Muscle of back (tissue), 3 donors: ENCODE measurements at regions not wholly inside any gene's neighbourhood (a gene's known extent, or its start where the extent isn't known, plus 50 kb on each side); places are given as distances from the start of the nearest gene placed in this dataset.
A peak's percentile ranks its signal among the peaks of the same experiment; 100 is the strongest.

Source experiments
- DNase-seq, 3 donors: peaks; one replicate each; pipeline versions ENCODE4 v3.0.0 to v3.0.0-alpha.2; 2013

DNA sequence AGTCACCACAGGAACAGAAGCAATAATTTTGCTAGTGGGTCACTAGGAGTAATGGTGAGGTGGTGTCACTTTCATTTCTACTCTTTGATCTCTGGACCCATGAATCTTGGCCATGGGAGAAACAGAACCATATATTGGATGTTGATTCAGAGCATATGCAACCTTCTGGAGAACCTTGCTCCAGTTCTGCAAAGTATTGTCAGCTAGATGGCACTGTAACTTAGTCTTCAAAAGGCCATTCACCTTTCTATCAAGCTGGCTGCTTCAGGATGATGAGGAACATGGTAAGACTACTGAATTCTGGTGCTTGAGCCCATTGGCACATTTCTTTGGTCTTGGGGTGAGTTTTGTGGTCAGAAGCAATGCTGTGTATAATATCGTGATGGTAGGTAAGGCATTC, 129.1 kb upstream of the FBN2 start:
- peak in 1 of 3 donors; percentile 45 for DNase-seq

DNA sequence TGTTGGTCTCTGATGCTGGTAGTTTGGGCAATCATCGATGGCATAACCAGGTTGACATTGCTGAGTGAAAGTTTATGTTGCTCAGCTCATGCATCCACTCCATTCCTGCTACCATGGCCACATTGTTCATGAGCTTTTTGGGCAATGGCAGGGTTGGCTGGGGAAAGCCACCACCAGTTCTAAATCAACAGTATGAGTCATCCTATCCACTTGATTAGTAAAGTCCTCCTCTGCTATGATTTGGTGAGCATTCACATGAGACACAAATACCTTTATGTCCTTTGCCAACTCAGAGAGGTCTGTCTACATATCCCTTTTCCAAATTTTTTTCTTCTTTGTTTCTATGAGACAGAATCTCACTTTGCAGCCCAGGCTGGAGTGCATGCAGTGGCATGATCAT, 129.7 kb upstream of the FBN2 start:
- no peak for DNase-seq

- DNase-seq = no peak
These were observed 130.9 kb upstream of the FBN2 start for GRCh38 chr5:128668921-128669320.

DNA sequence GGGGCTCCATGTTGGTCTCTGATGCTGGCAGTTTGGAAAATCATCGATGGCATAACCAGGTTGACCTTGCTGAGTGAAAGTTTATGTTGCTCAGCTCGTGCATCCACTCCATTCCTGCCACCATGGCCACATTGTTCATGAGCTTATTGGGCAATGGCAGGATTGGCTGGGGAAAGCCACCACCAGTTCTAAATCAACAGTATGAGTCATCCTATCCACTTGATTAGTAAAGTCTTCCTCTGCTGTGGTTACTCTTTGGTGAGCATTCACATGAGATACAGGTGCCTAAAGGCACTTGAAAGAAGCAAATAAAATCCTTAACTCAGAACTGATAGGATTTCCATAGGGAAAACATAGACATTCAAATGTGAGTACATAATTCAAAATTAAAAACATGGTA, 131.8 kb upstream of the FBN2 start:
- no peak for DNase-seq

DNA sequence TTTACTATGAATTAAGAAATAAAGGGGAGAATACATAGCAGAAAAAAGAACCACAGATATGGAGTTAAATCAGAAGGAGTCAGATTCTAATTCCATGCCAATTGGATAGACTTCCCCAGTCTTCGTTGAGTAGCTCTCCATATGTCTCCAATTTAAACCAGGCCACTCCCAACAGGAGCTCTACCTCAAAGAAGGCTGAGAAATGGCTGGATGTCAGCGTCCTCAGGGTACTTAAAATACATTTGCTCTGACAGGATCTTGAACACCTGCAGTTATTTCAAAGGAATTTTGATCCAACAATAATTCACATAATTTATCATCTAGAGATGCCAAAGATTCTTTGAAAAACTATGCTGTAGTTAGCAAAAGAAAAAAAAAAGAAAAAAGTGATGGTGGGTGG, 133.9 kb upstream of the FBN2 start:
- peak in 2 of 3 donors; percentile 45 to 62 for DNase-seq

- peak in 1 of 3 donors; percentile 52 for DNase-seq
These were observed 135.0 kb upstream of the FBN2 start for GRCh38 chr5:128673000-128673399.

DNA sequence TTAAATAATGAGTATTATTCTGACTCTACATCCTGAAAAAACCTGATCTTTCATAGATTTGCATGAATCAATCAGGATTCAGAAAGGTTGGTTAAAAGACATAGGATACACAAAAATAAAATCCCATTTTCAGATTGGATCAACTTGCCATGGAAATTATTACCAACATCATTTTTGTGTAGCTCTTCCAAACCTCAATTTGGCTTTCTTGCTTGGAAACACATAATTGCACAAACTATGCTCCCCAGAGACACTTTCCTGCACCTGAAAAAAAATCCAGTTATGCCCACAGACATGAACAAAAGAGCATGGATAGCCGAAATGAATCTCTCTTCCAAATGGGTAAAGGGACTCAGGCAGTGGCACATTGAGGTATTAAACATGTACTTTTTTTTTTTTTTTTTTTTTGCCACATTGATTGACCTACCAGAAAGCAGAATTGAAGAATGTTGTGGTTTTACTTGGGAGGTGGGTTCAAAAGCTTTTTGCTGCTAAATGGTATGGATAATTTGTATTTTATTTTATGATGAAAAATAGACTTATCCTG, 135.4 kb upstream of the FBN2 start:
- DNase-seq = peak in 1 of 3 donors; percentile 23

DNA sequence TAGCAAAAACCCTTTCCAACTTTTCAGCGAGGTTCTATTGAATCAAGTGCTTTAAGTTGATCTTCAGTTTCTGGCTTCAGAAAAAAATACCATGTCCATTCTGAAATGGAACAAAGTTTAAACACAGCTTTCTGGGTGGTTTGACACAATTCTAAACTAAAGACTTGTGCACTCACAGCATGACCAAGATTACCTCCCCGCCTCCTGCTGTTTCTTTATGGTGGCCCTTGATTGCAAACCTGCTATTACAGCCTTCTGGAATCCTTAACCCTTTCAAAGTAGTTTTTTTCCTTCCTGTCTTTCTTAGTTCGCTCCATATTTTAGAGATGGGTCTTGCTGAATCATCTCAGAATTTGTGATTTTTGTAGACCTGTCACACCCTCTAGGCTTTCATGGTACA, 135.9 kb upstream of the FBN2 start:
- DNase-seq = no peak

GRCh38 chr5:128674837-128675446, 136.9 kb upstream of the FBN2 start:
- DNase-seq = peak in 1 of 3 donors; percentile 21

DNA sequence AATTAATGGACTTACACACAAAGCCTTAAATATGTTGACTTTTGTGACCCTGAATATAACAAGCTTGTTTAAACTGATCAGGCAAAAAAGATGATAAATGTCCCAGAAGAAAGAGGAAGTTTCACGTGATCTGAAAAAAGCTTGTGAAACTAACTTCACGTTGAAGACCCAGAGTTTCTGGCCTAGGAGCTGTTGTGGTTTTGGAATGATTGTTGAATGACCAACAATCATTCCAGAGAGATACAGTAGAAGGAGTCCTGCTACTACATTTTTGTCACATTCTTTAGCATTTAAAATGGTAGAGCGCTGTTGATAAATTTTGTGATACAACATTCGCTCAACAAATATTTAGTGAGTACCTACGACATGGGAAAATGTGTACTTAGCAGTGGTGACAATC, 143.1 kb upstream of the FBN2 start:
- no peak for DNase-seq

DNA sequence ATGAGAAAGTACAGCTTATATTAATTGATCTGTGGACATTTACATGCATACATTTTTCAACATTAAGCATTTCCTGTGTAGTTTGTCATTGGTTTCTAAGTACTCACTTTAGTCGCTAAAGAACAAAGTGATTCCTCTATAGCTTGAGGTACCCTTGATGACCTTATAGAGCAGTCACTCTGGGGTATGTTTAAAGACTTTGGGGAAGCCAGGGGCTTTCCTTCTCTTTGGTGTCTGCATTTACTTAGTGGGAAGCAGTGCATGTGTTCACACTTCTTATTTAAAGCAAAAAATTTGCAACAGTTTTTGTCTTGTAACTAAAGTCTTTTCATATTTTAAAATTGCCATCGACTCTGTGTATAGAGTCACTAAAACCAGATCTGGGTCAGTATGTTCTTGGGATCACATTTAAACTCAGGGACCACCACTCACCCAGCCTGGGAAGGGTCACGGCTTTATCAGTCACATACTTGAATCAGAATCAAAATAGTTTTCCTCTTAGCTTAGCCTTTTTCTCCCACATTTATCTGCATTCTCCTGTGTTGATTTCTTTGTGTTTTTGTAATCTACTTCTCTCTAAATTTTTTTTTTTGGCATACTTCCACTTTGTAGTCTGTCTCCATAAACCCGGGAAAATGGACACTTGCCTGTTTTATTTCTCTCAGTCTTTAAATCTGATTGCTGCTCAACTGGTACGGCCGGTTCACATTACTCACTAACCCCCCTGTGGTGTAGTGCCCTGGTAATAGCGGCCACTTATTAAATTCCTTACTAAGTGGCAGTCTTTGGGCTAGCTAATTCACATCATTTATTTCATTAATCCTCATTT, 143.9 kb upstream of the FBN2 start:
- DNase-seq = peak in 1 of 3 donors; percentile 26

DNA sequence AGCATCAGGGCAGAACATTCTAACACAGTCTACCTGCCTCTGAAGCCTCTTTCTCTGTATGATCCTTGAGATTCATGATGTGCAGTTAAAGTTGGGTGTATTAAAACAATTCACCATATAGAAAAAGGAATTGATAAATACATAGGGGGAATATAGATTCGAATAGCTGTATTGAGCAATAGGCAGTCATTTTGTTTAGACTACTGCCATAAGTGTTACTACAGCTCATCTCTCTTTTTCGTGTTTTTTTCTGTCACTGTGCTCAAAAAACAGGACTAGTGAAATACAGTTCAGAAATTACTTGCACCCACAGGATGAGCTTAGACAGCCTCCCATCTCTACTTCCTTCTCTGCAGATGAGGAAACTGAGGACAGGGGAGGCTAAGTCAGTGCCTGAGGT, 144.6 kb upstream of the FBN2 start:
- DNase-seq = no peak

DNA sequence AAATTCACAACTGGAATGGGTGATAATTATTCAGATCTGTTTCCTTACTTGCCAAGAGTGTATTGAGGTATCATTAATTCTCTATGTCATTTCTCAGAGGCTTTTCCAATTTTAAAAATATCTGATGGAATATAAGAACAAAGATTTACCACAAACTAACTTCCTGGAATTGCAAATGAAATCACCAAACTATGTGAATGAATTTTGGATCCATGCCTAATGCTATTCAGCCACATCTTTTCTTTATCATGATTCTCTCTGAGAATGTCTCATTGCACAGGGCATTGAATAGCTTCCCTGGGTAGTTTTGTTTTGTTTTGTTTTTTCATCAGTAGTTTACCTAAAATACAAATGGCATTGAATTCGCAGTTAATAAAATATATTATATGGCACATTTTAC, 146.9 kb upstream of the FBN2 start:
- peak in 1 of 3 donors; percentile 47 for DNase-seq

DNA sequence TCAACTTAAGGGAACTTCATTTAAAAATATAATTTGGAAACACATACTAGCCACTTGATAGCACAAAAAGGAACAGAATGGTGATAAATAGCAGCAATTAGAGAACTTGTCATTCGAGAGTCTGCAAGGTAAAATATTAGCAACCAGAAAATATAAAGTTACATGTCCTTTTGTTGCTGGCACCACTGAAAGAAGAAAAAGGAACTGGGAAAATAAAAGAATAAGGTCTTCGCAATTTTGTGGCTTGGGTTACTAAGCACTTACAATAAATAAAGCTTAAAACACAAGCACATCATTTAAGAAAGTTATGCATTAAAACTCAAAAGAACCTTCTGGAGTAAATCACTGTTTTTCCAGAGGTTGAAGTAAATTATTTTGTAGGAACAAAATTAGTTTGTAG, 149.9 kb upstream of the FBN2 start:
- DNase-seq = no peak

DNA sequence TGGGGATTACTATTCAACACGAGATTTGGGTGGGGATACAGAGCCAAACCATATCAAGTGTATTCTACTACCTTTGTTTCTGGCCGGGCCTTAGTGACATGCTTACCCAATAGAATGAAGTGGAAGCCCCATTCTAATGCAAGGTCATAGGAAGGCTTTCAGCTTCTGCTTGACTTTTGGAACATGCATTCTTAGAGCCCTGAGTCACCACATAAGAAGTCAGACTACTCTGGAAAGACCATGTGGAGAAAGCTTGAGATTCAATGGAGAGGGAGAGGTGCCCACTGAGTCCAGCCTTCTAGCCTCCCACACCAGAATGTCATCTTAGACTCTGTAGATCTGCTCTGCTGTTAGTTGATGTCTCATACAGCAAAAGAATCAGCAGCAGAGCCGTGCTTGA, 155.7 kb upstream of the FBN2 start:
- no peak for DNase-seq

GRCh38 chr5:128695791-128696530, 157.9 kb upstream of the FBN2 start:
- no peak for DNase-seq

GRCh38 chr5:128701301-128701700, 163.3 kb upstream of the FBN2 start:
- DNase-seq = no peak

DNA sequence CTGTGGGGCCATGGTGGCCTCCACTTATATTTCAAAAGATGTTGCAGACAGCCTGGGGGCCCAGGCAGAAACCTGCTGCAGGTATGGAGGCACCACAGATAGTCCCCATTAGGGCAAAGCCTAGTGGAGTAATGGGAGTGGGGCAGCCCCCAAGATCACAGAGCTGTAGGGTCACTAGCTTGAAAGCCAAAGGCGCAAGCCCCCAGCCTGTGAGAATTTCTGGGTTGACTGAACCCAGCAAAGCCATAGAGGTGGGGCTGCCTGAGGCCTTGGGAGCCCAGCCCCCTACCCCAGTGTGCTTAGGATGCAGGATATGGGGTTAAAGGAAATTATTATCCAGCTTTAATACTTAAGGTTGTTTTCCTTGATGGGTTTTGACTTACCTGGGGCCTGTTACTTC, 165.3 kb upstream of the FBN2 start:
- no peak for DNase-seq

GRCh38 chr5:128706269-128706668, 168.2 kb upstream of the FBN2 start:
- DNase-seq = no peak

DNA sequence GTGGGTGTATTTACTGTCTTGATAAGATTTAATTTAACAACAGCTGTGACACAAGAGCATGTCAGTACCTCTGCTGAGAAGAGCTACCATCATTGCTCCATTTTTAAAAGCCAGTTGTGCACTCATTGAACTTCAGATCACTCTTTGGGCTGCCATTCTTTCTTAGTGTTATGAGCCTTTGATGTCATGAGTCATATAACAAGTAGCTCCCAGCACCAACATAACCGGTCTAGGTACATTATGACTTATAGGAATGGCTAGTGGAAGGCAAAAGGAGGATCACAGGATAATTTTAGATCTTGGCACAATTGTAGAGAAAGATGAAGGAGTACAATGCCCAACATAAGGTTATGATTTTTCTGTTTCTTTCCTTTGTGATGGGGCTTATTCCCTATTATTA, 170.8 kb upstream of the FBN2 start:
- no peak for DNase-seq

GRCh38 chr5:128711216-128711615, 173.2 kb upstream of the FBN2 start:
- DNase-seq = peak in 1 of 3 donors; percentile 22

DNA sequence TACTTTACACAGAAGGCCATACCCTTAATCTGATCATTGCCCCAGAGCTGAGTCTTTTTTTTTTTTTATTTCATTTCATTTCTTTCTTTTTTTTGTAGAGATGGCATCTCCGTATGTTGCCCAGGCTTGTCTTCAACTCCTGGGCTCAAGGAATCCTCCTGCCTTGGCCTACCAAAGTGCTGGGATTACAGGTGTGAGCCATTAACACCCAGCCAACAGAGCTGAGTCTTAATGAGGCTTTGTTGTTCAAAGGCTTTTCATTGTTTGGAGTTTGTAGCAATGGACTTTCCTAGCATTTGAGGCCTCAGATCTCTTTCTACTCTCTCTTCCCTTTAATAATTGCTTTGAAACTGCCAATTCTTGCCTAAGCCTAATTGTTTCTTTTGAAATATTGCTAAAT, 176.5 kb upstream of the FBN2 start:
- no peak for DNase-seq

DNA sequence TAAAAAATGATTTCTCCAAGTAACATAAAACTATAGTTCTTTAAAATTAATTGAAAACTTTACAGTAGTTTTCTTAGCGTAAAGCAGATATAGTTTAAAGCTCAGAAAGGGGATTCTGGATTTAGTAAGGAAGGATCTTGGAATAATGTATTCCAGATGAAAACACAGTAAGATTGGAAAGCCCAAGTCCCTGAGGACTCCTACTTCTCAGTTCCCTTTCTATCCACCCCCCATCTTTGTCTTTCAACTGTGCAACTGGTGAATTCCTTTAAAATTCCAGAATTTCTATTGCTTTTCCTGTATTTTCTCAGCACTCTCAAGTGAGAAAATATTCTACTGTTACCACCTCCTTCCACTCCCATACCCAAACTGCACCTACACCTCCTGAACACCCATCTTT, 184.5 kb upstream of the FBN2 start:
- DNase-seq = peak; percentile 35 to 83 (median 69)
